ENCODE measurements at regions not wholly inside any gene's neighbourhood (a gene's known extent, or its start where the extent isn't known, plus 50 kb on each side); places are given as distances from the start of the nearest gene placed in this dataset.

DNA sequence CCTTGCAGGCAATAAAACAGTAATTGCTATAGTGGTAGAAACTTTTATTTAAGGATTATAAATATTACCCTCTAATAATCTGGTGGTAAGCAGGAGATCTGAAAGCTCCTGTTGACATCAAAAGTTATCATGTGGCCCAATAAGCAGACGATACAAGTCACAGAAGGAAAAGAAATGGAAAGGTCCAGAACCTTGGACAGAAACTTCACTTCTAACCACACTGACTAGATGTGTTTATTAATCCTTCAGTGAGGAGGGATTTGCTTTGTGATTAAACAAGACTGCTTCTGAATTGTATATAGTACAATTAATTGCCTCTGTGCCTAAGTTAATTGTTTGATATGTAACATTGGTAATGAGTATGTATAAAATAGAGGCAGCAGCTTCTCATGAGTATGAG lies 652.7 kb upstream of the MIS18BP1 start:
- Histone ChIP-seq H3K9me2 (ENCODE audit: insufficient read depth, low read length) (no peaks in the 10 kb centered on the region), H3K79me2 (replicated peaks; ENCODE audit: insufficient read depth, low read length) (no peaks in the 10 kb centered on the region), H3K27ac (ENCODE audit: low read length) (no peak overlapping the region), H3K9me3 (ENCODE audit: low read length) (no peaks in the 10 kb centered on the region), H3K27me3 (ENCODE audit: insufficient read depth, low read depth, low read length) (no peaks in the 10 kb centered on the region), H4K20me1 (ENCODE audit: insufficient read depth) (no peaks in the 10 kb centered on the region), H3F3A (ENCODE audit: insufficient read depth, low read length, poor library complexity, severe bottlenecking) (no peaks in the 10 kb centered on the region), H3K9ac (ENCODE audit: low read length) (no peak overlapping the region), H3K4me2 (ENCODE audit: low read length) (no peak overlapping the region), H2AFZ (ENCODE audit: low read depth, low read length) (no peak overlapping the region), H3K4me3 (ENCODE audit: low read length) (no peak overlapping the region), H3K36me3 (ENCODE audit: insufficient read depth, low read length) (no peaks in the 10 kb centered on the region)
- TF ChIP-seq EZH2 (IDR thresholded peaks at IDR 0.05; ENCODE audit: borderline replicate concordance, insufficient read depth, low read length, poor library complexity, severe bottlenecking), result no peak
- TF ChIP-seq POLR2AphosphoS5 (IDR thresholded peaks at IDR 0.05), result no peak
- no peak for TF ChIP-seq EP300 (conservative IDR thresholded peaks at IDR 0.05; ENCODE audit: poor library complexity, severe bottlenecking)
- no peak for TF ChIP-seq REST (IDR thresholded peaks at IDR 0.05; ENCODE audit: borderline replicate concordance)
- TF ChIP-seq, protein P1, sequence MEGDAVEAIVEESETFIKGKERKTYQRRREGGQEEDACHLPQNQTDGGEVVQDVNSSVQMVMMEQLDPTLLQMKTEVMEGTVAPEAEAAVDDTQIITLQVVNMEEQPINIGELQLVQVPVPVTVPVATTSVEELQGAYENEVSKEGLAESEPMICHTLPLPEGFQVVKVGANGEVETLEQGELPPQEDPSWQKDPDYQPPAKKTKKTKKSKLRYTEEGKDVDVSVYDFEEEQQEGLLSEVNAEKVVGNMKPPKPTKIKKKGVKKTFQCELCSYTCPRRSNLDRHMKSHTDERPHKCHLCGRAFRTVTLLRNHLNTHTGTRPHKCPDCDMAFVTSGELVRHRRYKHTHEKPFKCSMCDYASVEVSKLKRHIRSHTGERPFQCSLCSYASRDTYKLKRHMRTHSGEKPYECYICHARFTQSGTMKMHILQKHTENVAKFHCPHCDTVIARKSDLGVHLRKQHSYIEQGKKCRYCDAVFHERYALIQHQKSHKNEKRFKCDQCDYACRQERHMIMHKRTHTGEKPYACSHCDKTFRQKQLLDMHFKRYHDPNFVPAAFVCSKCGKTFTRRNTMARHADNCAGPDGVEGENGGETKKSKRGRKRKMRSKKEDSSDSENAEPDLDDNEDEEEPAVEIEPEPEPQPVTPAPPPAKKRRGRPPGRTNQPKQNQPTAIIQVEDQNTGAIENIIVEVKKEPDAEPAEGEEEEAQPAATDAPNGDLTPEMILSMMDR (IDR thresholded peaks at IDR 0.05; ENCODE audit: poor library complexity, severe bottlenecking), result no peak
- no peak for TF ChIP-seq RAD21 (conservative IDR thresholded peaks at IDR 0.05)
- TF ChIP-seq MXI1 (conservative IDR thresholded peaks at IDR 0.05; ENCODE audit: poor library complexity, severe bottlenecking), result no peak

- Histone ChIP-seq H3K9ac (ENCODE audit: low read length) (no peak overlapping the region), H3F3A (ENCODE audit: insufficient read depth, low read length, poor library complexity, severe bottlenecking) (no peaks in the 10 kb centered on the region), H4K20me1 (ENCODE audit: insufficient read depth) (no peaks in the 10 kb centered on the region), H2AFZ (ENCODE audit: low read depth, low read length) (no peak overlapping the region), H3K9me2 (ENCODE audit: insufficient read depth, low read length) (no peaks in the 10 kb centered on the region), H3K27me3 (ENCODE audit: insufficient read depth, low read depth, low read length) (no peaks in the 10 kb centered on the region), H3K27ac (ENCODE audit: low read length) (no peak overlapping the region), H3K79me2 (replicated peaks; ENCODE audit: insufficient read depth, low read length) (no peaks in the 10 kb centered on the region), H3K9me3 (ENCODE audit: low read length) (no peaks in the 10 kb centered on the region), H3K4me3 (ENCODE audit: low read length) (no peak overlapping the region), H3K36me3 (ENCODE audit: insufficient read depth, low read length) (no peaks in the 10 kb centered on the region), H3K4me2 (ENCODE audit: low read length) (no peak overlapping the region)
- TF ChIP-seq SMC3 (conservative IDR thresholded peaks at IDR 0.05; ENCODE audit: poor library complexity), result no peak
- TF ChIP-seq EP300 (conservative IDR thresholded peaks at IDR 0.05; ENCODE audit: poor library complexity, severe bottlenecking), result no peak
- TF ChIP-seq, protein P1 (IDR thresholded peaks at IDR 0.05; ENCODE audit: poor library complexity, severe bottlenecking), result no peak
- TF ChIP-seq RAD21 (conservative IDR thresholded peaks at IDR 0.05), result no peak
- TF ChIP-seq MXI1 (conservative IDR thresholded peaks at IDR 0.05; ENCODE audit: poor library complexity, severe bottlenecking), result no peak
- no peak for TF ChIP-seq REST (IDR thresholded peaks at IDR 0.05; ENCODE audit: borderline replicate concordance)
- no peak for TF ChIP-seq EZH2 (IDR thresholded peaks at IDR 0.05; ENCODE audit: borderline replicate concordance, insufficient read depth, low read length, poor library complexity, severe bottlenecking)
- no peak for TF ChIP-seq TAF1 (IDR thresholded peaks at IDR 0.05; ENCODE audit: low read depth)
- no peak for TF ChIP-seq POLR2AphosphoS5 (IDR thresholded peaks at IDR 0.05)
Measured at GRCh38 chr14:45904314-45904713, 651.3 kb upstream of the MIS18BP1 start.

Measured in neural cell (in vitro differentiated cells).